GM12891 (cell line): ENCODE measurements at regions not wholly inside any gene's neighbourhood (a gene's known extent, or its start where the extent isn't known, plus 50 kb on each side); places are given as distances from the start of the nearest gene placed in this dataset.

Experiments
- DNase-seq: peaks from one replicate; pipeline ENCODE4 v3.0.0; 2011; ENCODE audit warnings: low spot score; ENCODE audit not compliant: insufficient read length
- FAIRE-seq: peaks from 2 replicates; lab custom pipeline; 2011; peaks lifted over from hg19 to GRCh38; lab: Jason Lieb, UNC
- PAX5 ChIP-seq: IDR thresholded peaks from 2 replicates; pipeline ENCODE4 v1.6.1; 2011; ENCODE audit warnings: low read length, moderate library complexity, mild to moderate bottlenecking; ENCODE audit not compliant: insufficient read depth, severe bottlenecking
- POLR2A ChIP-seq: IDR thresholded peaks from 2 replicates; pipeline ENCODE4 v1.6.1; 2011; ENCODE audit warnings: low read depth, low read length, control low read depth
- POLR2AphosphoS5 ChIP-seq: IDR thresholded peaks from 2 replicates; pipeline ENCODE4 v1.6.1; 2011; ENCODE audit warnings: low read depth, low read length, control low read depth
- POU2F2 ChIP-seq: IDR thresholded peaks from 2 replicates; pipeline ENCODE4 v1.6.1; 2011; ENCODE audit warnings: low read depth, mild to moderate bottlenecking, control low read depth, low read length, moderate library complexity
- SPI1 ChIP-seq: IDR thresholded peaks from 2 replicates; pipeline ENCODE4 v1.6.1; 2011; ENCODE audit warnings: low read depth, low read length, control low read depth
- TAF1 ChIP-seq: IDR thresholded peaks from 2 replicates; pipeline ENCODE4 v1.6.1; 2011; ENCODE audit warnings: low read depth, low read length, control low read depth

- FAIRE-seq (no peak), DNase-seq (no peak)
- TF ChIP-seq POLR2A (no peak), TAF1 (no peak), POU2F2 (no peak), POLR2AphosphoS5 (no peak), SPI1 (no peak), PAX5 (no peak)
Measured at GRCh38 chr1:78401148-78401547, 89.6 kb upstream of the PTGFR start.

GRCh38 chr1:78408192-78408591, 82.6 kb upstream of the PTGFR start:
- TF ChIP-seq POU2F2, result no peak
- TF ChIP-seq TAF1, result no peak
- TF ChIP-seq POLR2AphosphoS5, result no peak
- no peak for TF ChIP-seq SPI1
- DNase-seq (no peak), FAIRE-seq (no peak)

GRCh38 chr1:78408810-78409209, 82.0 kb upstream of the PTGFR start:
- no peak for FAIRE-seq
- TF ChIP-seq TAF1, result no peak
- TF ChIP-seq POU2F2, result no peak
- no peak for TF ChIP-seq PAX5
- TF ChIP-seq POLR2AphosphoS5, result no peak
- TF ChIP-seq SPI1, result no peak
- TF ChIP-seq POLR2A, result no peak

GRCh38 chr1:78410643-78411042, 80.1 kb upstream of the PTGFR start:
- TF ChIP-seq POLR2AphosphoS5, result no peak
- no peak for TF ChIP-seq POLR2A
- no peak for TF ChIP-seq SPI1
- TF ChIP-seq PAX5, result no peak
- TF ChIP-seq TAF1, result no peak
- TF ChIP-seq POU2F2, result no peak
- DNase-seq, result no peak
- FAIRE-seq, result no peak

More at GRCh38 chr1:78408810-78409209, 82.0 kb upstream of the PTGFR start:
- DNase-seq, result no peak

GRCh38 chr1:78411707-78412106, 79.1 kb upstream of the PTGFR start:
- FAIRE-seq (no peak), DNase-seq (no peak)
- TF ChIP-seq TAF1 (no peak), SPI1 (no peak), POU2F2 (no peak), PAX5 (no peak), POLR2AphosphoS5 (no peak), POLR2A (no peak)

GRCh38 chr1:78415165-78415564, 75.6 kb upstream of the PTGFR start:
- DNase-seq, result no peak
- FAIRE-seq, result no peak
- no peak for TF ChIP-seq PAX5
- no peak for TF ChIP-seq POU2F2
- TF ChIP-seq SPI1, result no peak
- TF ChIP-seq POLR2AphosphoS5, result no peak
- TF ChIP-seq POLR2A, result no peak
- TF ChIP-seq TAF1, result no peak

- DNase-seq (no peak), FAIRE-seq (no peak)
- no peak for TF ChIP-seq POLR2A
- TF ChIP-seq PAX5, result no peak
- TF ChIP-seq TAF1, result no peak
- no peak for TF ChIP-seq SPI1
- no peak for TF ChIP-seq POLR2AphosphoS5
- TF ChIP-seq POU2F2, result no peak
Measured at GRCh38 chr1:78419309-78419708, 71.5 kb upstream of the PTGFR start.

- no peak for FAIRE-seq
- no peak for DNase-seq
- TF ChIP-seq SPI1 (no peak), TAF1 (no peak), PAX5 (no peak), POLR2A (no peak)
Measured at GRCh38 chr1:78420181-78420580, 70.6 kb upstream of the PTGFR start.

- TF ChIP-seq POLR2AphosphoS5 (no peak), PAX5 (no peak), POLR2A (no peak), TAF1 (no peak), SPI1 (no peak), POU2F2 (no peak)
- DNase-seq (no peak), FAIRE-seq (no peak)
Measured at GRCh38 chr1:78420688-78421087, 70.1 kb upstream of the PTGFR start.

- DNase-seq (no peak), FAIRE-seq (no peak)
- no peak for TF ChIP-seq POLR2A
- TF ChIP-seq TAF1, result no peak
- TF ChIP-seq POU2F2, result no peak
- no peak for TF ChIP-seq PAX5
- TF ChIP-seq SPI1, result no peak
- TF ChIP-seq POLR2AphosphoS5, result no peak
Measured at GRCh38 chr1:78424720-78425119, 66.1 kb upstream of the PTGFR start.

GRCh38 chr1:78426408-78426807, 64.4 kb upstream of the PTGFR start:
- FAIRE-seq, result no peak
- TF ChIP-seq POU2F2, result no peak
- TF ChIP-seq POLR2AphosphoS5, result no peak
- no peak for TF ChIP-seq TAF1
- TF ChIP-seq PAX5, result no peak
- no peak for TF ChIP-seq POLR2A
- TF ChIP-seq SPI1, result no peak
- no peak for DNase-seq
